ENCODE measurements at regions not wholly inside any gene's neighbourhood (a gene's known extent, or its start where the extent isn't known, plus 50 kb on each side); places are given as distances from the start of the nearest gene placed in this dataset.
"Not testable (repeated sequence)": the region's sequence is repeated elsewhere in the genome, so short reads cannot be mapped to it uniquely, and the experiment has no call there.

- H3K27ac ChIP-seq = not testable (repeated sequence)
These were observed 101.1 kb upstream of the SHB start for GRCh38 chr9:38170155-38170554.

GRCh38 chr9:38166501-38166900 lies 97.5 kb upstream of the SHB start:
- Histone ChIP-seq H3K36me3 (ENCODE audit: insufficient read depth) (no peaks in the 10 kb centered on the region), H3K27me3 (ENCODE audit: insufficient read depth, low read depth) (no peaks in the 10 kb centered on the region), H3K79me2 (ENCODE audit: insufficient read depth, low read depth) (no peaks in the 10 kb centered on the region), H3K4me1 (ENCODE audit: low read depth, poor library complexity, severe bottlenecking) (no peaks in the 10 kb centered on the region), H3K4me2 (no peak overlapping the region), H4K20me1 (ENCODE audit: insufficient read depth) (no peaks in the 10 kb centered on the region), H3K4me3 (IDR thresholded peaks at IDR 0.05; ENCODE audit: insufficient read depth, low read depth, low read length) (no peak overlapping the region), H2AFZ (ENCODE audit: low read depth) (no peak overlapping the region), H3K27ac (no peak overlapping the region), H3K9ac (no peak overlapping the region)
- no peak for TF ChIP-seq CTCF (conservative IDR thresholded peaks at IDR 0.05; ENCODE audit: low read depth, low read length)

More at GRCh38 chr9:38170155-38170554, 101.1 kb upstream of the SHB start:
- H3K4me3 ChIP-seq (IDR thresholded peaks at IDR 0.05; ENCODE audit: insufficient read depth, low read depth, low read length); H2AFZ ChIP-seq (ENCODE audit: low read depth); H3K4me1 ChIP-seq (ENCODE audit: low read depth, poor library complexity, severe bottlenecking); H3K79me2 ChIP-seq (ENCODE audit: insufficient read depth, low read depth); H3K4me2 ChIP-seq; H3K27me3 ChIP-seq (ENCODE audit: insufficient read depth, low read depth); H4K20me1 ChIP-seq (ENCODE audit: insufficient read depth); H3K36me3 ChIP-seq (ENCODE audit: insufficient read depth); H3K9ac ChIP-seq: not testable (repeated sequence)

- H3K4me2 ChIP-seq = no peak overlapping the region
- H3K9ac ChIP-seq = no peak overlapping the region
- no peak overlapping the region for H2AFZ ChIP-seq (ENCODE audit: low read depth)
- H3K27ac ChIP-seq = no peak overlapping the region
- no peaks in the 10 kb centered on the region for H3K4me1 ChIP-seq (ENCODE audit: low read depth, poor library complexity, severe bottlenecking)
- H4K20me1 ChIP-seq (ENCODE audit: insufficient read depth) = no peaks in the 10 kb centered on the region
- H3K4me3 ChIP-seq (IDR thresholded peaks at IDR 0.05; ENCODE audit: insufficient read depth, low read depth, low read length) = no peak overlapping the region
- no peaks in the 10 kb centered on the region for H3K79me2 ChIP-seq (ENCODE audit: insufficient read depth, low read depth)
- TF ChIP-seq CTCF (conservative IDR thresholded peaks at IDR 0.05; ENCODE audit: low read depth, low read length) = no peak
- no peaks in the 10 kb centered on the region for H3K27me3 ChIP-seq (ENCODE audit: insufficient read depth, low read depth)
- no peaks in the 10 kb centered on the region for H3K36me3 ChIP-seq (ENCODE audit: insufficient read depth)
These were observed 95.7 kb upstream of the SHB start for GRCh38 chr9:38164659-38165221.

- H3K9ac ChIP-seq = no peak overlapping the region
- no peak overlapping the region for H3K4me2 ChIP-seq
- no peaks in the 10 kb centered on the region for H3K4me1 ChIP-seq (ENCODE audit: low read depth, poor library complexity, severe bottlenecking)
- no peak overlapping the region for H3K27ac ChIP-seq
- no peaks in the 10 kb centered on the region for H3K79me2 ChIP-seq (ENCODE audit: insufficient read depth, low read depth)
- H3K36me3 ChIP-seq (ENCODE audit: insufficient read depth) = no peaks in the 10 kb centered on the region
- H3K4me3 ChIP-seq (IDR thresholded peaks at IDR 0.05; ENCODE audit: insufficient read depth, low read depth, low read length) = no peak overlapping the region
- no peak for TF ChIP-seq CTCF (conservative IDR thresholded peaks at IDR 0.05; ENCODE audit: low read depth, low read length)
- no peaks in the 10 kb centered on the region for H4K20me1 ChIP-seq (ENCODE audit: insufficient read depth)
- no peak overlapping the region for H2AFZ ChIP-seq (ENCODE audit: low read depth)
- H3K27me3 ChIP-seq (ENCODE audit: insufficient read depth, low read depth) = no peaks in the 10 kb centered on the region
These were observed 94.5 kb upstream of the SHB start for GRCh38 chr9:38163518-38163917.

- Histone ChIP-seq H3K9ac (no peak overlapping the region), H3K79me2 (ENCODE audit: insufficient read depth, low read depth) (no peaks in the 10 kb centered on the region), H4K20me1 (ENCODE audit: insufficient read depth) (no peaks in the 10 kb centered on the region), H3K4me3 (IDR thresholded peaks at IDR 0.05; ENCODE audit: insufficient read depth, low read depth, low read length) (no peak overlapping the region), H3K36me3 (ENCODE audit: insufficient read depth) (no peaks in the 10 kb centered on the region), H3K27me3 (ENCODE audit: insufficient read depth, low read depth) (no peaks in the 10 kb centered on the region), H3K4me2 (no peak overlapping the region), H3K27ac (no peak overlapping the region), H3K4me1 (ENCODE audit: low read depth, poor library complexity, severe bottlenecking) (no peaks in the 10 kb centered on the region), H2AFZ (ENCODE audit: low read depth) (no peak overlapping the region)
- no peak for TF ChIP-seq CTCF (conservative IDR thresholded peaks at IDR 0.05; ENCODE audit: low read depth, low read length)
These were observed 93.5 kb upstream of the SHB start for GRCh38 chr9:38162332-38163211.
